AG04450 (cell line): ENCODE measurements at regions not wholly inside any gene's neighbourhood (a gene's known extent, or its start where the extent isn't known, plus 50 kb on each side); places are given as distances from the start of the nearest gene placed in this dataset.

Experiments used
- CTCF ChIA-PET: fragments of 300-600, 350-600 bp; formaldehyde crosslinking; extraction: SDS; loops from one replicate; lab custom pipeline; 2022; ENCODE audit warnings: antibody characterized with exemption, inconsistent platforms; lab: Charles Lee
- POLR2A ChIA-PET: fragments of 350-600 bp; formaldehyde crosslinking; extraction: SDS; loops from one replicate; lab custom pipeline; 2021; ENCODE audit warnings: antibody characterized with exemption, inconsistent platforms; lab: Yijun Ruan, JAX
- DNase-seq: peaks from one replicate; pipeline ENCODE4 v3.0.0-alpha.2; 2011; ENCODE audit warnings: low read depth, low spot score
- H3K27ac ChIP-seq: one replicate; pipeline ENCODE4 v1.5.1; 2012; ENCODE audit warnings: low read depth, low read length, control low read depth
- H3K27me3 ChIP-seq: one replicate; pipeline ENCODE4 v1.6.0; 2012; ENCODE audit warnings: low read length; ENCODE audit not compliant: control insufficient read depth, insufficient read depth
- H3K4me3 ChIP-seq: 2 replicates; pipeline ENCODE4 v1.5.1; 2011; ENCODE audit warnings: mild to moderate bottlenecking, low read depth, low read length, control low read depth
- H3K9me3 ChIP-seq: 2 replicates; pipeline ENCODE4 v1.5.1; 2012; ENCODE audit warnings: low read length; ENCODE audit not compliant: control insufficient read depth, insufficient read depth
- TF ChIP-seq, protein P1 (sequence below): IDR thresholded peaks from 2 replicates; pipeline ENCODE4 v1.5.1; 2011; ENCODE audit warnings: low read depth, low read length, control low read depth, inconsistent platforms

DNA sequence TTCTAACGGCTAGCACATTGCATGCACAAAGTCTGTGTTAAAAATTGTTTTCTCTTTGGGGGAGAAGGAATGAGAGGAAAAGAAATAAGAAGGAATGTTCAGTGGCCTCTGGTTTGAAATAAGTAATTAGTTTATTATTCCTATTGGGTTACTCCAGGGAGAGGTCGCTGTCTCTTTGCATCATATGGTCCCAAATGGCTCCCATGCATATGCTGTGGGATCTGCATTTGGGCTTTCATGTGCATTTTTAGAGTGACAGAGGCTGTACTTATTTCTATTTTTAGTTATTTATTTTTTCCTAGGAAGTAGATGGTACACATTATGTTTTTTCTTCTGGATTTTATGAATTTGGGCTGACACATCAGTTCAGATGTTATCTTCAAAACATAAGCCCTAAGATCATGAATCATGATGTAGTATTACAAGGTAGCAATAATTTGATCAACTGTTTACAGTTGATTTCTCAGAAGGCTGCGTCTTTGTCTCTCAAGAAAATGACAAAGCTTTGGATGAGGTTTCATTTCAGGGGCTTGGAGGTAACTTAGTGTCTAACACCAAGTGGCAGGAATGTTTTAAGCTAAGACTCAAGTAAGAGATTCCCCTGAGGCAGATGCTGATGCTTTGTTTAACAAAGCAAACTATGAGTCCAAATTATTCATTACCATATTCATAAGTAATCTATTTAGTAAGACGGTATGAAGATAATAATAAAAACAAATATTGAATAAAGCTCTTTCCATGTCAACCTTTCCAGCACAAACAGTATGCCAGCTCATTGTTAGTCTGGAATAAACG, 247.7 kb downstream of the NSUN3 start:
- CTCF ChIA-PET: no interaction called here
- DNase-seq: no peak
- H3K27me3 ChIP-seq: no peaks in the 10 kb centered on the region

DNA sequence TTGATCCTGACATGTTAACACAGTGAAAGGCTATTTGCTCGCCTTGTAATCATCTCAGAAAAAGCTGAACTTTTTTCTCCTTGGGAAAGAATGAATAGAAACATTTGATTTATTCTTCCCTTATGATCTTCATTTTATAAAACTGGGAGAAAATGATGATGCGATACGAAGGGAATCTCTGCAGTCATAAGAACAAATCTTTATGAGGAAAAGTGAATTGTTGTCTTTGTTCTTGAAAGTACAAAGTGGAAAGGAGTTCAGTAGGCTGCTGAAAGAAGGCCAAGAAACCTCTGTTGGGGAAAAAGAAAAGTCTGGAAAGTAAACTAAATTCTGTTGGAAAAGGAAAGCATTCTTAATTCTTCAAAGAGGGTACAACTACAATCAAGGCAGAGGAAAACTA, 248.8 kb downstream of the NSUN3 start:
- no peak overlapping the region for H3K27ac ChIP-seq
- H3K4me3 ChIP-seq: no peak overlapping the region
- no peaks in the 10 kb centered on the region for H3K27me3 ChIP-seq
- DNase-seq: no peak
- TF ChIP-seq, protein P1, sequence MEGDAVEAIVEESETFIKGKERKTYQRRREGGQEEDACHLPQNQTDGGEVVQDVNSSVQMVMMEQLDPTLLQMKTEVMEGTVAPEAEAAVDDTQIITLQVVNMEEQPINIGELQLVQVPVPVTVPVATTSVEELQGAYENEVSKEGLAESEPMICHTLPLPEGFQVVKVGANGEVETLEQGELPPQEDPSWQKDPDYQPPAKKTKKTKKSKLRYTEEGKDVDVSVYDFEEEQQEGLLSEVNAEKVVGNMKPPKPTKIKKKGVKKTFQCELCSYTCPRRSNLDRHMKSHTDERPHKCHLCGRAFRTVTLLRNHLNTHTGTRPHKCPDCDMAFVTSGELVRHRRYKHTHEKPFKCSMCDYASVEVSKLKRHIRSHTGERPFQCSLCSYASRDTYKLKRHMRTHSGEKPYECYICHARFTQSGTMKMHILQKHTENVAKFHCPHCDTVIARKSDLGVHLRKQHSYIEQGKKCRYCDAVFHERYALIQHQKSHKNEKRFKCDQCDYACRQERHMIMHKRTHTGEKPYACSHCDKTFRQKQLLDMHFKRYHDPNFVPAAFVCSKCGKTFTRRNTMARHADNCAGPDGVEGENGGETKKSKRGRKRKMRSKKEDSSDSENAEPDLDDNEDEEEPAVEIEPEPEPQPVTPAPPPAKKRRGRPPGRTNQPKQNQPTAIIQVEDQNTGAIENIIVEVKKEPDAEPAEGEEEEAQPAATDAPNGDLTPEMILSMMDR: no peak
- ChIA-PET CTCF (no interaction called here), POLR2A (no interaction called here)
- no peaks in the 10 kb centered on the region for H3K9me3 ChIP-seq

More for the DNA sequence above, 247.7 kb downstream of the NSUN3 start:
- H3K9me3 ChIP-seq: no peaks in the 10 kb centered on the region
- TF ChIP-seq, protein P1: no peak
- POLR2A ChIA-PET: no interaction called here
- no peak overlapping the region for H3K27ac ChIP-seq
- H3K4me3 ChIP-seq: no peak overlapping the region

DNA sequence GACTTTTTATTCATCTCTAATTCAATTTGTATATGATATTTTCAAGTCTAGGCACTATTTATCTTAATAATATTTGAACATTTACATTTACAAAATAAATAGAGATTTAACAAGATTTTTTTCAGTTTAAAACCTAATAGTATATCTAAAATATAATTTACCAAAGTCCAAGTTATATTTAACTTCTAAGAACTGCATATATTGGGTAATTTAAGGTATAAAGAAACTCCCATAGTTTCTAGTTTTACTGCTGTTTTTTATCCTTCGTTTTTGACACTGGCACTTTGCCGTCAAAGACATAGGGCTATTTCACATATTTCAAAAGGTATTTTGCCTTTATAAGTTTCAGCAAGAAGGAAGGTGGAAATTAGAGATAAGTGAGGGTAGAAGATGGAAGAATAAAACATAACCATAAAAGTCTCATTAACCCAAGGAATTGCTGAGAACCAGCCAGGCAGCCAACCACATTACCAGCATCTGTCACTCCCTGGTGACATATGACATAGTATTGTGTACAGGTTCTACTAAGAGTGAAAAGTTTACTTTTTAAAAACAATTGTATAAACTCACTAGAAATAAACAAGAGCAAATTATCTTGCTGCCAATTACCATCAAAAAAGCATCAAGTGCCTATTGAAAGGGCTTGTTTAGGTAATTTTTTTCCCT, 251.5 kb downstream of the NSUN3 start:
- ChIA-PET CTCF (no interaction called here), POLR2A (no interaction called here)
- Histone ChIP-seq H3K9me3 (no peaks in the 10 kb centered on the region), H3K27ac (no peak overlapping the region), H3K27me3 (no peaks in the 10 kb centered on the region), H3K4me3 (no peak overlapping the region)
- DNase-seq: no peak
- TF ChIP-seq, protein P1: no peak

DNA sequence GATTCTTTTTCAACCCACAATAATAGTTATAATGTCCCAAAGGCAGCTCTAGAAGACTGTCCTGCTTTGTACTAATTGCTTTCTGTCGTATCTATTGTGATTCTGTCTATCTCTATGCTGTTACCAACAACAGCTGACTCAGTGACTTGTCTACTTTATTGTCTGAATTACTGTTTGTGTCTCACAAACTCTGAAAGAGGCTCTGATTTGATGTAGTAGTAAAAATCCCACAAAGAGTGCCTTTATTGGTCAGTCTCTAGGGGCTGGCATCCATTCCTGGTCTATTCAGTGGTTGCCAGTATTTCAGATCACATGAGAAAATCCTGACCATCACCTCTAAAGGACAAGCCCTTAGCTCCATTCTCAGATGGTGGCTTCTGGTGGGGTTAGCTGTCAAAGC, 254.2 kb downstream of the NSUN3 start:
- CTCF ChIA-PET: no interaction called here
- Histone ChIP-seq H3K9me3 (no peaks in the 10 kb centered on the region), H3K27ac (no peak overlapping the region), H3K27me3 (no peaks in the 10 kb centered on the region), H3K4me3 (no peak overlapping the region)
- TF ChIP-seq, protein P1: no peak
- POLR2A ChIA-PET: no interaction called here
- no peak for DNase-seq

DNA sequence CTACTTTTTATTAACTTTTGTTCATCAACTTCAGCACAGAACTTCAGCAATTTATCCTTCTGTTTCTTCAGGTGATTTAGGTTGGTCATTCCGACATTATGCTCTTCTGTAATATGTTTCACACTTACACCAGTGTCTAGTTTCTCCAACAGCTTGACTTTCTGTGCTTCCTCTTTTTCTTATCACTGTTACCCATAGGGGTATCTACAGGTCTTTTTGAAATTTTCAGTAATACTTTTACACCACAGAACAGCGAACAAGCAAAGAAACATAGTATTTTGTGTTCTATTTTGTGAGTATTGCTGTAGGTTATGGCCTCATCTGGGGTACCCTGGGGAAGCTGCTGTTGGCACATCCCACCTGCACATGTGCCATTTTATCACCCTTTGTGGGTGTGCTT, 260.7 kb downstream of the NSUN3 start:
- Histone ChIP-seq H3K9me3 (no peaks in the 10 kb centered on the region), H3K4me3 (no peak overlapping the region), H3K27me3 (no peaks in the 10 kb centered on the region), H3K27ac (no peak overlapping the region)
- ChIA-PET CTCF (no interaction called here), POLR2A (no interaction called here)
- TF ChIP-seq, protein P1: no peak
- no peak for DNase-seq
